ELR (cell line): ENCODE measurements at regions not wholly inside any gene's neighbourhood (a gene's known extent, or its start where the extent isn't known, plus 50 kb on each side); places are given as distances from the start of the nearest gene placed in this dataset.

Source experiments
- DNase-seq: peaks from one replicate; pipeline ENCODE4 v3.0.0-alpha.2; 2015; ENCODE audit warnings: low read depth

- no peak for DNase-seq
These were observed 251.9 kb downstream of the PTPRU start for GRCh38 chr1:29488086-29488793.

GRCh38 chr1:29487291-29487690 lies 251.0 kb downstream of the PTPRU start:
- DNase-seq, result no peak

GRCh38 chr1:29485096-29485925 lies 249.0 kb downstream of the PTPRU start:
- DNase-seq, result no peak

GRCh38 chr1:29482991-29483390 lies 246.7 kb downstream of the PTPRU start:
- no peak for DNase-seq

GRCh38 chr1:29482064-29482463 lies 245.7 kb downstream of the PTPRU start:
- no peak for DNase-seq

- DNase-seq, result no peak
These were observed 244.7 kb downstream of the PTPRU start for GRCh38 chr1:29481031-29481430.

GRCh38 chr1:29478879-29479278 lies 242.6 kb downstream of the PTPRU start:
- no peak for DNase-seq

- no peak for DNase-seq
These were observed 241.9 kb downstream of the PTPRU start for GRCh38 chr1:29478151-29478791.

- no peak for DNase-seq
These were observed 239.0 kb downstream of the PTPRU start for GRCh38 chr1:29475326-29475725.

- no peak for DNase-seq
These were observed 238.2 kb downstream of the PTPRU start for GRCh38 chr1:29474274-29475244.

GRCh38 chr1:29473161-29473855 lies 237.0 kb downstream of the PTPRU start:
- no peak for DNase-seq

- no peak for DNase-seq
These were observed 235.4 kb downstream of the PTPRU start for GRCh38 chr1:29471487-29472313.

- DNase-seq, result no peak
These were observed 234.4 kb downstream of the PTPRU start for GRCh38 chr1:29470788-29471119.

- DNase-seq, result no peak
These were observed 233.9 kb downstream of the PTPRU start for GRCh38 chr1:29470087-29470787.

GRCh38 chr1:29469457-29469856 lies 233.1 kb downstream of the PTPRU start:
- DNase-seq, result no peak

- DNase-seq, result no peak
These were observed 231.9 kb downstream of the PTPRU start for GRCh38 chr1:29467989-29468900.

GRCh38 chr1:29466258-29466657 lies 229.9 kb downstream of the PTPRU start:
- DNase-seq, result no peak

GRCh38 chr1:29465755-29466154 lies 229.4 kb downstream of the PTPRU start:
- DNase-seq, result peak; percentile 41

GRCh38 chr1:29462096-29462495 lies 225.8 kb downstream of the PTPRU start:
- DNase-seq, result no peak
